ENCODE measurements at regions not wholly inside any gene's neighbourhood (a gene's known extent, or its start where the extent isn't known, plus 50 kb on each side); places are given as distances from the start of the nearest gene placed in this dataset.
"Not testable (repeated sequence)": the region's sequence is repeated elsewhere in the genome, so short reads cannot be mapped to it uniquely, and the experiment has no call there.

- H3K27ac ChIP-seq (ENCODE audit: low read depth in 1 of 2, low read length in 2 of 2); H3K4me1 ChIP-seq (ENCODE audit: control insufficient read depth in 1 of 2, insufficient read depth in 2 of 2, low read length in 2 of 2); intact Hi-C loops (cut with DNase I); H3K9me3 ChIP-seq (ENCODE audit: control insufficient read depth, low read length); DNase-seq; ATAC-seq (ENCODE audit: low FRiP score); H3K27me3 ChIP-seq (ENCODE audit: control insufficient read depth in 1 of 2, insufficient read depth in 2 of 2, low read length in 1 of 2); H3K4me3 ChIP-seq (ENCODE audit: low read length in 2 of 2); H3K36me3 ChIP-seq (ENCODE audit: control insufficient read depth in 1 of 2, insufficient read depth in 2 of 2, low read length in 1 of 2): not testable (repeated sequence)
- 91 to 92% methylated on average over 4 of the region's 4 CpGs for WGBS, 2 donors
Observed at GRCh38 chr4:22620144-22620543, 72.6 kb upstream of the GBA3 start.

GRCh38 chr4:22621970-22622369 is 70.8 kb upstream of the GBA3 start:
- 90 to 94% methylated on average over 5 of the region's 5 CpGs for WGBS, 2 donors

GRCh38 chr4:22624002-22624401 is 68.7 kb upstream of the GBA3 start:
- H3K36me3 ChIP-seq (ENCODE audit: control insufficient read depth in 1 of 2, insufficient read depth in 2 of 2, low read length in 1 of 2); H3K27ac ChIP-seq (ENCODE audit: low read depth in 1 of 2, low read length in 2 of 2); H3K4me3 ChIP-seq (ENCODE audit: low read length in 2 of 2); DNase-seq; intact Hi-C loops (cut with DNase I); H3K27me3 ChIP-seq (ENCODE audit: control insufficient read depth in 1 of 2, insufficient read depth in 2 of 2, low read length in 1 of 2); H3K4me1 ChIP-seq (ENCODE audit: control insufficient read depth in 1 of 2, insufficient read depth in 2 of 2, low read length in 2 of 2); H3K9me3 ChIP-seq (ENCODE audit: control insufficient read depth, low read length); ATAC-seq (ENCODE audit: low FRiP score): not testable (repeated sequence)
- WGBS, 2 donors: 88 to 95% methylated on average over 5 of the region's 5 CpGs

More at GRCh38 chr4:22621970-22622369, 70.8 kb upstream of the GBA3 start:
- H3K27ac ChIP-seq (ENCODE audit: low read depth in 1 of 2, low read length in 2 of 2); H3K4me1 ChIP-seq (ENCODE audit: control insufficient read depth in 1 of 2, insufficient read depth in 2 of 2, low read length in 2 of 2); DNase-seq; H3K27me3 ChIP-seq (ENCODE audit: control insufficient read depth in 1 of 2, insufficient read depth in 2 of 2, low read length in 1 of 2); H3K36me3 ChIP-seq (ENCODE audit: control insufficient read depth in 1 of 2, insufficient read depth in 2 of 2, low read length in 1 of 2); H3K4me3 ChIP-seq (ENCODE audit: low read length in 2 of 2); ATAC-seq (ENCODE audit: low FRiP score); intact Hi-C loops (cut with DNase I); H3K9me3 ChIP-seq (ENCODE audit: control insufficient read depth, low read length): not testable (repeated sequence)

GRCh38 chr4:22625311-22625710 is 67.4 kb upstream of the GBA3 start:
- no peaks in the 10 kb centered on the region for H3K36me3 ChIP-seq (ENCODE audit: control insufficient read depth in 1 of 2, insufficient read depth in 2 of 2, low read length in 1 of 2)
- no peaks in the 10 kb centered on the region for H3K9me3 ChIP-seq (ENCODE audit: control insufficient read depth, low read length)
- 50 to 54% methylated on average over 3 of the region's 3 CpGs for WGBS, 2 donors
- H3K4me1 ChIP-seq (ENCODE audit: control insufficient read depth in 1 of 2, insufficient read depth in 2 of 2, low read length in 2 of 2): no peaks in the 10 kb centered on the region
- H3K27me3 ChIP-seq (ENCODE audit: control insufficient read depth in 1 of 2, insufficient read depth in 2 of 2, low read length in 1 of 2): no peaks in the 10 kb centered on the region
- H3K4me3 ChIP-seq (ENCODE audit: low read length in 2 of 2): no peak overlapping the region
- ATAC-seq (ENCODE audit: low FRiP score) (no peak), DNase-seq (no peak)
- intact Hi-C loops (cut with DNase I): no loop called here
- no peak overlapping the region for H3K27ac ChIP-seq (ENCODE audit: low read depth in 1 of 2, low read length in 2 of 2)

- intact Hi-C loops (cut with DNase I); H3K27ac ChIP-seq (ENCODE audit: low read depth in 1 of 2, low read length in 2 of 2); ATAC-seq (ENCODE audit: low FRiP score); H3K9me3 ChIP-seq (ENCODE audit: control insufficient read depth, low read length); DNase-seq; H3K27me3 ChIP-seq (ENCODE audit: control insufficient read depth in 1 of 2, insufficient read depth in 2 of 2, low read length in 1 of 2); H3K4me1 ChIP-seq (ENCODE audit: control insufficient read depth in 1 of 2, insufficient read depth in 2 of 2, low read length in 2 of 2); H3K36me3 ChIP-seq (ENCODE audit: control insufficient read depth in 1 of 2, insufficient read depth in 2 of 2, low read length in 1 of 2); H3K4me3 ChIP-seq (ENCODE audit: low read length in 2 of 2): not testable (repeated sequence)
Observed at GRCh38 chr4:22627851-22628250, 64.9 kb upstream of the GBA3 start.

GRCh38 chr4:22630161-22630975 is 62.4 kb upstream of the GBA3 start:
- WGBS, 2 donors: 63 to 64% methylated on average over 11 of the region's 11 CpGs

GRCh38 chr4:22631167-22631566 is 61.6 kb upstream of the GBA3 start:
- intact Hi-C loops (cut with DNase I); H3K4me1 ChIP-seq (ENCODE audit: control insufficient read depth in 1 of 2, insufficient read depth in 2 of 2, low read length in 2 of 2); DNase-seq; H3K36me3 ChIP-seq (ENCODE audit: control insufficient read depth in 1 of 2, insufficient read depth in 2 of 2, low read length in 1 of 2); H3K4me3 ChIP-seq (ENCODE audit: low read length in 2 of 2); H3K27me3 ChIP-seq (ENCODE audit: control insufficient read depth in 1 of 2, insufficient read depth in 2 of 2, low read length in 1 of 2); H3K9me3 ChIP-seq (ENCODE audit: control insufficient read depth, low read length); H3K27ac ChIP-seq (ENCODE audit: low read depth in 1 of 2, low read length in 2 of 2); ATAC-seq (ENCODE audit: low FRiP score): not testable (repeated sequence)
- 93 to 97% methylated on average over 5 of the region's 5 CpGs for WGBS, 2 donors

More at GRCh38 chr4:22630161-22630975, 62.4 kb upstream of the GBA3 start:
- ATAC-seq (ENCODE audit: low FRiP score); H3K36me3 ChIP-seq (ENCODE audit: control insufficient read depth in 1 of 2, insufficient read depth in 2 of 2, low read length in 1 of 2); H3K27me3 ChIP-seq (ENCODE audit: control insufficient read depth in 1 of 2, insufficient read depth in 2 of 2, low read length in 1 of 2); H3K9me3 ChIP-seq (ENCODE audit: control insufficient read depth, low read length); DNase-seq; H3K27ac ChIP-seq (ENCODE audit: low read depth in 1 of 2, low read length in 2 of 2); intact Hi-C loops (cut with DNase I); H3K4me3 ChIP-seq (ENCODE audit: low read length in 2 of 2); H3K4me1 ChIP-seq (ENCODE audit: control insufficient read depth in 1 of 2, insufficient read depth in 2 of 2, low read length in 2 of 2): not testable (repeated sequence)

- no peaks in the 10 kb centered on the region for H3K4me1 ChIP-seq (ENCODE audit: control insufficient read depth in 1 of 2, insufficient read depth in 2 of 2, low read length in 2 of 2)
- no peaks in the 10 kb centered on the region for H3K36me3 ChIP-seq (ENCODE audit: control insufficient read depth in 1 of 2, insufficient read depth in 2 of 2, low read length in 1 of 2)
- ATAC-seq (ENCODE audit: low FRiP score) (peak; percentile 38), DNase-seq (peak in 1 of 2 donors; percentile 60)
- 66 to 74% methylated on average over 59 to 69 of the region's 69 CpGs for WGBS, 2 donors
- no peaks in the 10 kb centered on the region for H3K27me3 ChIP-seq (ENCODE audit: control insufficient read depth in 1 of 2, insufficient read depth in 2 of 2, low read length in 1 of 2)
- H3K9me3 ChIP-seq (ENCODE audit: control insufficient read depth, low read length): peaks cover 1% of the 10 kb centered on the region
- intact Hi-C loops (cut with DNase I): no loop called here
- H3K27ac ChIP-seq (ENCODE audit: low read depth in 1 of 2, low read length in 2 of 2): no peak overlapping the region
- no peak overlapping the region for H3K4me3 ChIP-seq (ENCODE audit: low read length in 2 of 2)
Observed at GRCh38 chr4:22634541-22635181, 58.1 kb upstream of the GBA3 start.

- H3K27ac ChIP-seq (ENCODE audit: low read depth in 1 of 2, low read length in 2 of 2); intact Hi-C loops (cut with DNase I); H3K36me3 ChIP-seq (ENCODE audit: control insufficient read depth in 1 of 2, insufficient read depth in 2 of 2, low read length in 1 of 2); H3K4me3 ChIP-seq (ENCODE audit: low read length in 2 of 2); ATAC-seq (ENCODE audit: low FRiP score); H3K4me1 ChIP-seq (ENCODE audit: control insufficient read depth in 1 of 2, insufficient read depth in 2 of 2, low read length in 2 of 2); DNase-seq; H3K27me3 ChIP-seq (ENCODE audit: control insufficient read depth in 1 of 2, insufficient read depth in 2 of 2, low read length in 1 of 2); H3K9me3 ChIP-seq (ENCODE audit: control insufficient read depth, low read length): not testable (repeated sequence)
- 91 to 93% methylated on average over 4 of the region's 4 CpGs for WGBS, 2 donors
Observed at GRCh38 chr4:22635182-22635549, 57.6 kb upstream of the GBA3 start.

Measured in aorta (tissue), 5 donors.